HG02870 (cell line): ENCODE measurements at regions not wholly inside any gene's neighbourhood (a gene's known extent, or its start where the extent isn't known, plus 50 kb on each side); places are given as distances from the start of the nearest gene placed in this dataset.
"Not testable (repeated sequence)": the region's sequence is repeated elsewhere in the genome, so short reads cannot be mapped to it uniquely, and the experiment has no call there.

Experiments
- ATAC-seq: cut with Tn5 transposase; IDR thresholded peaks from one replicate; pipeline ENCODE4 v1.9.1; 2021; ENCODE audit warnings: mild to moderate bottlenecking, moderate library complexity; ENCODE audit not compliant: unreplicated experiment

DNA sequence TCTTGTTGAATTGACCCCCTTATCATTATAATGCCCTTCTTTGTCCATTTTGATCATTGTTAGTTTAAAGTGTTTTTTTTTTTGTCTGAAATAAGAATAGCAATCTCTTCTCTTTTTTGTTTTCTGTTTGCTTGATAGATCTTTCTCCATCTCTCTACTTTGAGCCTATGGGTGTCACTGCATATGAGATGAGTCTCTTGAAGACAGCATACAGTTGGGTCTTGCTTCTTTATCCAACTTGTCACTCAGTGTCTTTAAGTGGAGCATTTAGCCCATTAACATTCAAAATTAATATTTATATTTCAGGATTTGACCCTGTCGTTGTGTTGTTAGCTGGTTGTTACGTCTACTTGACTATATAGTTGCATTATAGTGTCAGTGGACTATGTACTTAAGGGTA is 135.4 kb downstream of the HMHB1 start:
- ATAC-seq = no peak

DNA sequence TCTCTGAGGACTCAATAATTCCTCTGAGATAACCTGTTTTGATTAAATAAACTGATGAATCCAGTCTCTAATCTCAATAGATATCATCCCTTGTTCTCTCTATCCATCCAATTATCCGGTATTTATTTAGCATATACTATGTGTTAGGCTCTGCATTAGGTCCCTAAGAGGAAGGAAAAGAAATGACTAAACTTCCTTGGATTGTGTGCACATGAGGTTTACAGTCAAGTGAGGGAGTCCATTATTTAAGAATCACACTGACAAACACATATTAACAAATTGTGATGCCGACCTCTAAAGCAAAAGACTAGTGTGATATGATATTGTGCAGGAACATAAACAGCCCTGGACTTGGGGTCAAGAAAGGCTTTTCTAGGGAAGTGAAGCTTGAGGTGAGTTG is 140.8 kb downstream of the HMHB1 start:
- no peak for ATAC-seq

DNA sequence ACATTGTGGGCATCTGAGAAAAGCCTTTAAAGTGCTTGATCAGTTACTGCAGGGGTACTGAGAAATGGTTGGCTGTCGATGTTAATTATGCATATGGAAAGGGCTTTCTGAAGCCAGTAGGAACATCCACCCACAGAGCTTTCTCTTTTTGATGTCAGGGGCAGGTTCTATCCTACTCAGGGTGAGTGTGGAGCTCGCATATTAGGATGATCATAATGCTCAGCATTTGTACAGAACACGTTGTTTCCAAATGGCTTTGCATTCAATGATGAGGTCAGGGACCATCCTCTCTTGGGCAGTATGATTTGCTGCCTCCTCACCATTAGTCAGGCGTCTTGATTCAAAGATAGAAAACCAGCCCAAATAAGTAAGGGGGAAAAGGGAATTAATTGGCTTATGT is 141.9 kb downstream of the HMHB1 start:
- ATAC-seq = no peak

DNA sequence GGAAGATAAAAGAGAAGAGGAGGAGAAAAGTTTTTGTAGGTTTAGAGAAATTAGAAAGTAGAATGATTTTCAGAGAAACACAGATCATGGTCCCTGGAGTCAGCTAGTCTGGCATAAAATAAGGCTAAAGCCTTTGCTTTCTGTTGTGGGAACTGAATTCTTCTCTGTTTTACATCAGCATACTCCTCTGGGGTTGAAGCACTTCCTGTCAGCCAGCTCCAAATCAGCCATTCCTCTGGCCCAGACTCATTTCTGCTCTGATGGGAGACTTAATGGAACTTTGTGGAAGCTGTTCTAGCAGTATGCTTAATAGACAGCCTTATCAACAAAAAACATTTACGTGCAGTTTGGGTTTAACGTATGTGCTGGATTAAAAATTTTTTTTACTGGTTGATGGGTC is 143.2 kb downstream of the HMHB1 start:
- no peak for ATAC-seq

DNA sequence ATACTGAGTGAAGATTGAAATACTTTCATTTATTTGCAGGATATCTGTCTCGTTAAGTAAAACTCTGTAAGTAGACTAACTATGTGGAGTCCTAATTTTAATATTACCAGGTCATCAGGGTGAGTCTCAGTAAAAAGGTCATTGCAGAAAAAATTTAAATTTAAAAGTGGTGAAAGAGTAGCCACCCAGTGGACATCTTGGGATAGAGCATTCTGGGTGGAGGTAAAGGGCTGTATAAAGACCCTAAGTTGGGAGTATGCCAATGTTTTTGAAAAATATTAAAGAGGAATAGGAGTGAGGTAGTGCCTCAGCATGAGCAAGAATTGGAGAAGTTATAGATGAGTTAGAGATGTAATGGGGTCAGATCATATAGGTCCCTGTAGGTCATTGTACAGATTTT is 145.5 kb downstream of the HMHB1 start:
- ATAC-seq = no peak

DNA sequence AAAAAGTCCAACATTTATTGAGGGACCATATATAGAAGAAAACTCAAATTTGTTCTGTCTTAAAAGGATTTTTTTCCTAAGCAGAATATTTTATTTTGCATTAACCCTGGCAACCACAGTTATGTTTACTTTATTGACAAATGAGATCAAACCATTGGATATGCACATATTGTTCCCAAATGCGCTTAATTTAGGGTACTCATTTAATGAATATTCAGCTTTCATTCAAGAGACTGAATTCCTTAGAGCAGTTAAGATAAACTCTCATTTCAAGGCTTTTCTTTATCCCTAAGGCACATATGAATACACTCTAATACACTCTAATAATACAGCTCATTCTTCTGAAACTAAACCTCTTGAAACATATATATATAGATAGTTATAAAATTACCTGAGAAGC is 150.2 kb downstream of the HMHB1 start:
- ATAC-seq = no peak

DNA sequence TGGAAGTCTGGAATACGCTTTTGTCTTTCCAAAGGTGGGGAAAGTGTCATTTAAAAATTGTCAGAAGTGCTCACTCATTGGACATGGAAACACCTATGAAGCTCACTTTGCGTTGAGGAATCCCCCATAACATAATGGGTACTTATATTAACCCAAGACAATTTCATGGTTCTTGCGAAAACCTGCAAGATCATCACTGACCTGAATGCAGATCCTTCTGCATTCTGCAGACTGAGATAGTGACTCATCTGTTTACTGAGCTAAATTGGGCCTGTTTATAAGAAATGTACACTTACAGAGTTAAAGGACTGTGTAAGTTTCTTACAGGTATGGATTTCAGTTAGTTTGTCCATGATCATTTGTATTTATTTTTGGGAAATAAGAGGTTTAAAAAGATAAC is 153.0 kb downstream of the HMHB1 start:
- peak; percentile 46 for ATAC-seq

DNA sequence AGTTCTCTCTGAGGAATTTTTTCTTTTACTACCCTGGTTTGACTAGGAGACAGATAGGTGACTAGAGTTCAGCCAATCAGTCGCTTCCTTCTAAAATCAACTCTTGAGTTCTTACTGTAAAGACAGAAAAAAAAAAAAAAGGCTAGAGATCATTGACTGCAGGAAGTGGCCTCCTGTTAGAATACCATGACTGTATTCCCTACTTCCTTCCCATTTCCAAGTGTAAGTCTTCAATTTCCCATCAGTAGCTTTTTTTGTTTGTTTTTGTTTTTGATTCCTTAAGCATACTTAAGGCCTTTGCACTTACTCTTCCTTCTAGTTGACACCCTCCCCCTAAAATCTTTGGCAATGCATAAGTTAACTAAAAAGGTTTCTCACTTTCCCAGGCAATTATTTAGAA is 154.3 kb downstream of the HMHB1 start:
- no peak for ATAC-seq

DNA sequence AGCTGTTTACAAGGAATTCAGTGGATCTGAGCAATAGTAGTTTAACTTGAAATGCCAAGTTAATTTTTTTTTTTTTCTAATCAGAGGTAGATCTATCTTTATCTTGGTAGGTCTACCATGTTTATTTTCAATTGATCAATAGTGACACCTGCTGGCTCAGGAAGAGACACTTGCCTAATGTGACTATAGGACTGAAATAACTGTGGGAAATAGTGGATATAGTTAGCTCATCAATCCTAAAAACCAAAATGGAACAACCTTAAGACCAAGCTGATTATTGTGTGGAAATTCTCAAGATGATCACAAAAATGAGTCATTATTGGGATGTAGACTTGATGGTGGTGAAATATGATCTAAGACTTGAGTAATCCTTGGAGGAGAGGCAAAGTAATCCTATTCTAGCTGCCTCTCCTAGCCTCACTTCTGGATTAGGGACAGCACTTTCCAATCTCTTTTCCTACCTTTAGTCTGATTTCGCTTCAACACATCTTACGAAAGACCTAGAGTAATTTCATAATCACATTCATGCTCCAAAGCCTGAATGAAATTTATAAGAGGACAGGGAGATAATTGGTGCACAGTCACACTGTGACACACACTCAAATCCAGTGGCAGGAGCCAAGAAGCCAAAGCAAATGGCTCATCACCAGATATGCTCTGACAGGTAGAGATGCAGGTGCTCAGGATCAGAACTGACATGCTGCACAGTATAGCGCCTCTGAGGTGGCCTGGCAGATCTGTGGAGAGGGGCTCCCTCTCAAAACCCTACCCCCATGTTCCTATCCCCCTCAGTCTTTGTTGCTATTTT is 156.3 kb downstream of the HMHB1 start:
- peak; percentile 54 for ATAC-seq

DNA sequence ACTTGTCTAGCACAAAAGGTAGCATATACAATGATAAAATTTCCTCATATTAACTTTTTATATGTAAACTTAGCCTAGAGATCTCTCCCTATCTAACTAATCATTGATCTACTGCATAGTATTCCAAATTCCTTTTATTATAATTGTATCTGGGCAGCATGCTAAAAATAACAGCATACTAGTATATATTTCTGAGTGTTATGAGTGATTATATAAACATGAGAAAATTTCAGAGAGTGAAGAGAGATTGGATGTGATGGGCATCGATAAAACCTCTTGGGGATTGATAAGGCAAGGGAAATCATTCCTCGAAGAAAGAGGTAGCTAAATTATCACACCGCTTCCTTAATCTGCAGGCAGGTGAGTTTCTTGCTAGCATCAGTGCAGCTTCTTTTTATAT is 158.2 kb downstream of the HMHB1 start:
- ATAC-seq = no peak

DNA sequence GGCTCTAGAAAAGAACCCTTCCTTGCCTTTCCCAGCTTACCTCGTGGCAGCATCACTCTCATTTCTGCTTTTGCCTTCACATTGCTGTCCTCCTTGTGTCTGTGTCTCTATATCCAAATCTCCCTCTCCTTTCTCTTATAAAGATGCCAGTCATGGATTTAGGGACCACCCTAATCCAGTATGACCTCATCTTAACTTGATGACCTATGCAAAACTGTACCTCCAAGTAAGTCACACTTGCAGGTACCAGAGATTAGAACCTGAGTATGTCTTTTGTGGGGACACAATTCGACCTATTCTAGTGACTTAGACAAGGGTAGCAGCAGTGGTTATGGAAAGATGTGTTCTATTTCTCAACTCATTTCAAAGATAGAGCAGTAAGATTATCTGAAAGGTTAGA is 160.1 kb downstream of the HMHB1 start:
- ATAC-seq = no peak

DNA sequence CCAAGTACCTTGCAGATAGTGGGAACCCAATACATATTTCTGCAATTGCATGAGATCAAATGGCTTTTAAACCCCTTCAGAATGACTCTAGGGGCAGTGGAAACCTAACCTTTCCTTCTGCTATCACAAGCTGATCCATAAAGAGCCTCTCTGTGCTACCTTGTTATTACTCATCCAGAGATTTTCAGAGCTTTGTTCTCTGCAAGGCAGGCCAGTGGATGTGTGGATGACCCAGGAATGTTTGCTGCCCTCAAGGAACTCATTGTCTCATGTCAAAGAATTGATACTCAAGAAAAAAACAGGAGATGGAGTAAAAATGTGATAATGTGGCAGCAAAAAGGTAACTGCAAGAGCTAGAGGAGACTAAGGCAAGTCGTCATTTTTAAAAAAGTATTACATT is 164.1 kb downstream of the HMHB1 start:
- no peak for ATAC-seq

DNA sequence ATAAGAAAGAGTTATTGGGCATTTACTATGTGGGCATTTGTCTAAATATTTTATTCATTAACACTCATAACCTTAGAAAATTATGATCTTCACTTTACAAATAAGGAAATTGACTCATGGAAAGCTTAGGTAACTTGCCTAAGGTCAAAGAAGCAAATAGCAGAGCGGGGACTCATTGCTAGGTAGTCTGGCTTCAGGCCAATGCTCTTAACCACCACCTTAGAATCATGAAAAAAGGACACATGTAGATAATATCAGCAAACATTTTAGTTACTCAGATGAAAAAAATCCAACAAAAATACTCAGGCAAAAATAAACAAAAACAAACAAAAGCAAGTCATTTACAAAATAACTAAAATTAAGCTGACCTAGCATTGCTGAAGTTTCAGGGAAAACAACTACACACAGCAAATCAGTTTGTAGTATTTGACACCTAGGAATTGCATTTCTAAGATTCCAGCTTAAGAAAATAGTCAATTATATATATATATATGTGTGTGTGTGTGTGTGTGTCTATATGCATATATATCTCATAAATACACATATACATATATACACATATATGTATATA is 166.0 kb downstream of the HMHB1 start:
- ATAC-seq = no peak

DNA sequence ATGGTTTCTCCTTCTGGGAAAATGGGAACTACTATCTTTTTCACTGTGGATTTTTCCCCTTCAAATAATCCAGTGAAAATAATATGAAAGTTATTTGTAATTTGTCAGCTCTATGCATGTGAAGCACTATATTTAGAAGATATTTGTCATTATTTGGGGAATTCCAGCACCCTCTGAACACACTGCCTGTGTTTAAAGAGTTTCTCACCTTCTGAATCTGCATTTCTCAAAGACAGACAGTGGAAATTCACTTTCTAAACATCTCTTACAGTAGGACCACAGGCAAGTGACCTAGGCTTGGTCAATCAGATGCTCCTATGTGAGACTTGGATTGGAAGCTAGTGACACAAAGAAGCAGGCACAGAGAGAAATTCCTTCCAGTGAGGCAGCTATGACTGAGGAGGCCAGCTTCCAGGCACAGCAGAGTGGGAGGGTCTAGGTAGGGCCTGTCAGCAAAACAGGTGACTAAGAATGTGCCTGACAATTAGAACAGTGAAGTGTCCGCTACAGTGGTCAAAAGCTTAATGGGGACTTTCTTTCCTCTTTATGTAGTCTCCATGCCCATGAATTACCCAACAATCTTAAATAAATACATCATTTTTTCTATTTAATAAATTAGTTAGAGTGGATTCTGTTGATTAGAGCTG is 167.2 kb downstream of the HMHB1 start:
- peak; percentile 86 for ATAC-seq

DNA sequence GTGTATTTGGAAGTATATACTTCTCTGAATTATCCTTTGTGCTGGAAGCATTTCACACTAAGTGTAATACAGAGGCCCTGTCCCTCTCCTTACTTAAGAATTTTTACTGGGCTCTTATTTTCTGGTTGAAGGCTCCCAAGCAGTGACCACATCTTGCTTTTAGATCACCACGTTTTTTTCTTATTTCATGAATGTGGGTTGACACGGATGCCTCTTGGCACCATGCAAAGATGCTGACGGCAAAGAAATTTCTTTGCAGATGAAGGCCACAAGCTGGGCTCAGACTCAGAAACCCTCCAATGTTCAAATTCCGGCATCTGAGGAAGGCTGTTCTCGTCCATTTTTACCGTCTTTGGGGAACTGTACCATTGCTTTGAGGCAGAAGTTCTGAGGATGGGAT is 168.5 kb downstream of the HMHB1 start:
- no peak for ATAC-seq

DNA sequence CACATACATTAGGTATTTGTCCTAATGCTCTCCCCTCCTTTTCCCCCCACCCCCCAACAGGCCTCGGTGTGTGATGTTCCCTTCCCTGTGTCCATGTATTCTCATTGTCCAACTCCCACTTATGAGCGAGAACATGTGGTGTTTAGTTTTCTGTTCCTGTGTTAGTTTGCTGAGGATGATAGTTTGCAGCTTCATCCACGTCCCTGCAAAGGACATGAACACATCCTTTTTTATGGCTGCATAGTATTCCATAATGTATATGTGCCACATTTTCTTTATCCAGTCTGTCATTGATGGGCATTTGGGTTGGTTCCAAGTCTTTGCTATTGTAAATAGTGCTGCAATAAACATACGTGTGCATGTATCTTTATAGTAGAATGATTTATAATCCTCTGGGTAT is 171.0 kb downstream of the HMHB1 start:
- ATAC-seq = not testable (repeated sequence)

DNA sequence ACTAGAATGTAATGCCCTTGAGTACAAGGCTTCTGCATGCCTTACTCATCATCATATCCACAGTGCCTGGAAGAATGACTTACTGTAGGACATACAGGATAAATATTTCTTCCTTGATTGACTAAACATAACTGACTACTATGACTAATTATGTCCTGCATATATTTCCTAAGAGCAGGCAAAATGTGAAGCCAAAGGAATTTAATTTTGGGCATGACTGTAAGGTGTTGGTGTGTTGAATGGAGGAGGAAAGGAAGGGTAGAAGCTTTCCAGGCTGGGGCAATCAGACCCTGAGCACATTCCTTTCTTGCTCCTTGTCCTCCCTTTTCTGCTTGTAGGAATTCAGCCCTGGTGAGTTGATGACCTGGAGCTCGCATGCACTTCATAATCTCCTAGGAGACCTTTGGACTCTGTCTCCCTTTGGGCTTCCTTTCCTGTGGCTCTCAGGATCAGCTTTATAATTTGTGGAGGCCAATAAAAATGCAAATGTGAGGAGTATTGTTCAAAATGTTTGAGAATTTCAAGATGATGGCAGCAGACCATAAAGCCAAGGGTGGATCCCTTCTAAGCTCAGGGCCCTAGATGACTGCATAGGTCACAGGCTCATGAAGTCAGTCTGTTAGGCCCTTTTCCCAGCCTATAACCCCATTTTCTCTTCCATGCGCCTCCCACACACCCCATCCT is 174.0 kb downstream of the HMHB1 start:
- ATAC-seq = no peak

DNA sequence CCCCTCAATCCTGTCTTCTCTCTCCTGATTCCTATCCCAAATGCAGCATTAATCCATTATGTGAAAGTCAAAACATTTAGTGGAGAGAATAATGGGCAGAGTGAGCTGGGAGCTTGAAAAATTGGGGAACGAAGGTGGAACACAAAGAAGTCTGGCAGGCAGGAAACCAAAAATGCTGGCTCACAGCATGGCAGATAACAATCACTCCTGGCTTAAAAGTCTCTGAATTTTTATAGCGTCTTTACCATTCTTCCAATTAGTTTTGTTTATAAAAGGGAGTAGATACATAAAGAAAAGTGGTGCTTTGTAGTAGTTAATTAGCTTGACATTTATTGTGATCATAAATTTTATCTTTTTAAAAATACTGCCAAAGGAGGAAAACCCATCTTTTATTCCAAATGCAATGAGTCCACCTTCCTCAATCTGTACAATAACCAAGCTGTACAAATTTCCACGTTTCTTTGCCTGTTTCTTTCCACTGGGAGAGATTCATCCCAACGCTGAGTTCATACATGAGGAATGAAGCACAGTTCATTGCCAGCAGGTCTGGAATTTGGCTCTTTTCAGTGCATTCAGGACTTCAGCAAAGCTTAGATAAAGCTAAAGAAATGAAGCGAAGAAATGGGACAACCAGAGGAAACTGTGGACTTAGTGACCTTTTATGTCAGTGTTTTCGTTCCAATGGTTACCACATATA is 174.7 kb downstream of the HMHB1 start:
- ATAC-seq = no peak

DNA sequence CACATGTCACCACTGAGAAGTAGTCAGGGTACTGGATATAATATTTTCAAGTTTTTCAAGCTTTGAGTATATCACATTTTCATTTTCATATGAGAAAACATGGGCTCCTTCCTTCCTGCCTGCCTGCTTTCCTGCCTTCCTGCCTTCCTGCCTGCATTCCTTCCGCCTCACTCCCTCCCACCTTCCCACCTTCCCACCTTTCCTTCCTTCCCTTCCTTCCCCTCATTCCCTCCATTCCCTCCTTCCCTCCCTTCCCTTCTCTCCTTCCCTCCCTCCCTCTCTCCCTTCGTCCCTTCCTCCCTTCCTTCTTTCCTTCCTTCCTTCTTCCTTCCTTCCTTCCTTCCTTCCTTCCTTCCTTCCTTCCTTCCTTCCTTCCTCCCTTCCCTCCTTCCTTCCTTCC is 175.3 kb downstream of the HMHB1 start:
- ATAC-seq = no peak

DNA sequence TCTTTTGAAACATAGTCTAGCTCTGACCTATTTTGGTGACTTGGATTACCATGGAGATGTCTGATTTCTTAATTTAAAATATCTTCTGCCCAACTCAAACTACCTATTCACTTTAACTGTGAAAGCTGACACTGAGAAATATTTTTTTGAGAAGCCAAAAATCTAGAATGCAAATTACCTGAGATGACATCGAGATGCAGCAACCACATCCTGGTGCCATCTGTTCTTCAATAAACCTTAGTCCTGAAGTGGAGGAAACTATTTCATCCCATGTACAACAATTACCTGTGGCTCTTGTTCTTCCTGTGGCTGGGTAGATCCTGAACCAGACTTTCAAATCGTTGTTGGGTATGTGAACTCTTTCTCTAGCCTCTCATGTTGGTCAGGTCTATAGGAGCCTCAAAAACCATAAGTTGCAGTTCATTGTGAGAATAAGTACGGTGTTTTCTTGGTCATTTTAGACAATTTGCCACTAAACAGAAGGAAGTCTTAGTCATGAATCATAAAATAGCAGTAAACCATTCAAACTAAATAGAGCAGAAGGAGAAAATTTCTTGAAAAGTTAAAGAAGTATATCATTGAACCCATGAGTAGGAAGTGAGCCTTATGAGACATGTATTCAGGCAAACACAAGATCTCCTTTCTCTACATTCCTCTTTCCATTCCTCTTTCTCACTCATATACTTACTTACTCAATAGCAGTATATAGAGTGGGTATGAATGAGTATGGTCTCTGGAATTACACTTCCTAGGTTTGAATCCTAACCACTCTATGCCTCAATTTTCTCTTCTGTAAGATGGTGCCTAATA is 176.0 kb downstream of the HMHB1 start:
- ATAC-seq = peak; percentile 48
